GM23248 (cell line): ENCODE measurements at regions not wholly inside any gene's neighbourhood (a gene's known extent, or its start where the extent isn't known, plus 50 kb on each side); places are given as distances from the start of the nearest gene placed in this dataset.

ENCODE experiments used
- DNase-seq: peaks from one replicate; pipeline ENCODE4 v3.0.0-alpha.2; 2015
- H2AFZ ChIP-seq: fragments of 200-600 bp; sonication (generic); 2 replicates; pipeline ENCODE4 v1.6.1; 2016; ENCODE audit warnings: antibody characterized with exemption
- H3F3A ChIP-seq: fragments of 200-600 bp; sonication (generic); 2 replicates; pipeline ENCODE4 v1.6.1; 2016; ENCODE audit warnings: mild to moderate bottlenecking, antibody characterized with exemption, mixed run types; ENCODE audit not compliant: insufficient read depth
- H3K27ac ChIP-seq: fragments of 200-600 bp; sonication (generic); 2 replicates; pipeline ENCODE4 v1.5.1; 2016; ENCODE audit warnings: mild to moderate bottlenecking
- H3K27me3 ChIP-seq: fragments of 200-600 bp; sonication (generic); replicated peaks from 2 replicates; pipeline ENCODE4 v1.6.1; 2016; ENCODE audit warnings: mild to moderate bottlenecking; ENCODE audit not compliant: insufficient read depth
- H3K36me3 ChIP-seq: fragments of 200-600 bp; sonication (generic); 2 replicates; pipeline ENCODE4 v1.6.1; 2016; ENCODE audit warnings: low read depth, mild to moderate bottlenecking
- H3K4me1 ChIP-seq: fragments of 200-600 bp; sonication (generic); 2 replicates; pipeline ENCODE4 v1.6.1; 2016; ENCODE audit warnings: mild to moderate bottlenecking; ENCODE audit not compliant: insufficient read depth
- H3K4me2 ChIP-seq: fragments of 200-600 bp; sonication (generic); one replicate; pipeline ENCODE4 v1.6.1; 2016; ENCODE audit warnings: mild to moderate bottlenecking; ENCODE audit not compliant: unreplicated experiment
- H3K4me3 ChIP-seq: fragments of 200-600 bp; sonication (generic); 2 replicates; pipeline ENCODE4 v1.5.1; 2016; ENCODE audit warnings: mild to moderate bottlenecking
- H3K79me2 ChIP-seq: fragments of 200-600 bp; sonication (generic); 2 replicates; pipeline ENCODE4 v1.6.1; 2016; ENCODE audit warnings: mild to moderate bottlenecking; ENCODE audit not compliant: insufficient read depth
- H3K9ac ChIP-seq: fragments of 200-600 bp; sonication (generic); 2 replicates; pipeline ENCODE4 v1.6.1; 2016; ENCODE audit warnings: mild to moderate bottlenecking
- H3K9me2 ChIP-seq: fragments of 200-600 bp; sonication (generic); 2 replicates; pipeline ENCODE4 v1.6.1; 2016; ENCODE audit warnings: mixed run types, mild to moderate bottlenecking, moderate library complexity; ENCODE audit not compliant: insufficient read depth
- H3K9me3 ChIP-seq: fragments of 200-600 bp; sonication (generic); one replicate; pipeline ENCODE4 v1.6.1; 2017; ENCODE audit warnings: low read depth
- H4K20me1 ChIP-seq: fragments of 200-600 bp; sonication (generic); 2 replicates; pipeline ENCODE4 v1.6.0; 2016; ENCODE audit not compliant: insufficient read depth
- EZH2 ChIP-seq: fragments of 200-600 bp; sonication (generic); IDR thresholded peaks from 2 replicates; pipeline ENCODE4 v1.6.1; 2018; ENCODE audit warnings: antibody characterized with exemption, mild to moderate bottlenecking; ENCODE audit not compliant: insufficient read depth, poor library complexity, severe bottlenecking
- EZH2phosphoT487 ChIP-seq: fragments of 200-600 bp; sonication (generic); IDR thresholded peaks from 2 replicates; pipeline ENCODE4 v1.6.1; 2018; ENCODE audit warnings: antibody characterized with exemption, moderate library complexity, mild to moderate bottlenecking, low read depth; ENCODE audit not compliant: insufficient read depth
- WGBS, 2 experiments: methylation state at CpG; one replicate each; pipeline ENCODE4 v1.1.6; 2015 to 2017; ENCODE audit warnings: low lambda C conversion rate in 2 of 2, low coverage in 1 of 2; ENCODE audit errors: missing lambda C conversion rate in 2 of 2; 5-methylcytosine and 5-hydroxymethylcytosine counted together
- in situ Hi-C: fragments of 300-500 bp; cut with MboI; formaldehyde crosslinking; loops from 2 replicates; pipeline ENCODE4 v1.15.0; 2020

DNA sequence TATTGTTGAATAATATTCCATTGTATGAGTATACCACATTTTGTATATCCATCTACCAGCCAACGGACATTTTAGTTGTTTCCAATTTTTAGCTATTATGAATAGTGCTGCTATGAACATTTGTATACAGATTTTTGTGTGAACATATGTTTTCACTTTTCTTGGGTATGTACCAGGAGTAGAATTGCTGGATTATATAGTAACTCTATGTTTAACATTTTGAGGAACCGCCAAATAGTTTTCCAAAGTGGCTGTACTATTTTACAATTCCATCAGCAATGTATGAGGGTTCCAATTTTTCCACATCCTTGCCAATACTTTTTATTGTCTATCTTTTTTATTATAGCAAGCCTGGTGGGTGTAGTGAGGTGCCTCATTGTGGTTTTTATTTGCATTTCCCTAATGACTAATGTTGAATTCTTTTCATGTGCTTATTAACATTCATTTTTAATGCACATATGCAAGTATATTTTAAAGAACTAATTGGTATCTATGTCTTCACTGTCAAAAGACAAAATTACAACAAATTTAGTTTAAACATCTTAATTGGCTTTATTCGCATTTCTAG lies 77.5 kb upstream of the PIAS1 start:
- no peak overlapping the region for H3K4me3 ChIP-seq
- no peaks in the 10 kb centered on the region for H3K9me3 ChIP-seq
- DNase-seq = no peak
- no peaks in the 10 kb centered on the region for H3K9me2 ChIP-seq
- H3K79me2 ChIP-seq = no peaks in the 10 kb centered on the region
- H2AFZ ChIP-seq = no peak overlapping the region
- no peaks in the 10 kb centered on the region for H4K20me1 ChIP-seq
- 23 to 25% methylated on average over 3 of the region's 3 CpGs for WGBS, 2 experiments
- in situ Hi-C loops = no loop called here
- TF ChIP-seq EZH2 (no peak), EZH2phosphoT487 (no peak)
- no peak overlapping the region for H3K27ac ChIP-seq
- no peak overlapping the region for H3K9ac ChIP-seq
- H3K27me3 ChIP-seq = peaks cover 13% of the 10 kb centered on the region; the same call in 1 of the 2 replicates
- no peaks in the 10 kb centered on the region for H3F3A ChIP-seq
- no peaks in the 10 kb centered on the region for H3K36me3 ChIP-seq
- no peaks in the 10 kb centered on the region for H3K4me1 ChIP-seq
- no peak overlapping the region for H3K4me2 ChIP-seq

DNA sequence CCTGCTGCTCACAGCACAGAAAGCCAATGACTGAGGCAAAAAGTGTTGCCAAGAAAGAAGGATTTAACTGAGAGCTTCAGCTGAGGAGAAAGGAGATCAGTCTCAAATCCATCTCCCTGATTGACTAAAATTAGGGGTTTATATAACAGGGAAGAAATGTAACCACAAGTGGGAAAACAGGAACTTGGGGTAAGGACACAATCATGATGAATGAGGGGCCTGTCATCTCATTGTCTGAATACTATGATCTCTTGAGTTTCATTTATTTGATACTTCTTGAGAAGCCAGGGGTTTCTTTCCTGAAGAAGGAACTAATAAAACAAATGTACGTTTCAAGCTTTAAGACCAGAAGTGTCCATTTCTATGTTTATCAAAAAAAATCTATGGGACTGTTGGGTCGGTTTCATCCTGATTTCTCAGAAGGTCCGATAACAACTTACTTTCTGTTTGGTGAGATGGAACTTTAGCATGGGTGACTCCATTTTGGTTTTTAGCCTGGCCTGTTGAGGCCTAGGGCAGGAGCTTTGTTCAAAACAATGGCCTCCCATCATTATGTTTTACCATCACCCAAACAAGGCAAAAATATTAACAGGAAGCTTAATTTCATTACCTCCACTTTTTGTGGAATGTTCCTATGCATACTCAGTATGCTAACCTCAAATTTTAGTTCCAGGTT lies 76.6 kb upstream of the PIAS1 start:
- WGBS, 2 experiments = 47 to 53% methylated on average over 3 of the region's 3 CpGs
- no peaks in the 10 kb centered on the region for H3K36me3 ChIP-seq
- H3F3A ChIP-seq = no peaks in the 10 kb centered on the region
- in situ Hi-C loops = no loop called here
- TF ChIP-seq EZH2 = no peak
- no peak for TF ChIP-seq EZH2phosphoT487
- no peak for DNase-seq
- peaks cover 9% of the 10 kb centered on the region; the same call in 1 of the 2 replicates for H3K27me3 ChIP-seq
- H3K4me2 ChIP-seq = no peak overlapping the region
- H3K9me2 ChIP-seq = no peaks in the 10 kb centered on the region
- H3K27ac ChIP-seq = no peak overlapping the region
- no peak overlapping the region for H3K9ac ChIP-seq
- no peaks in the 10 kb centered on the region for H4K20me1 ChIP-seq
- H3K4me1 ChIP-seq = no peaks in the 10 kb centered on the region
- H2AFZ ChIP-seq = no peak overlapping the region
- H3K9me3 ChIP-seq = no peaks in the 10 kb centered on the region
- no peak overlapping the region for H3K4me3 ChIP-seq
- H3K79me2 ChIP-seq = no peaks in the 10 kb centered on the region

DNA sequence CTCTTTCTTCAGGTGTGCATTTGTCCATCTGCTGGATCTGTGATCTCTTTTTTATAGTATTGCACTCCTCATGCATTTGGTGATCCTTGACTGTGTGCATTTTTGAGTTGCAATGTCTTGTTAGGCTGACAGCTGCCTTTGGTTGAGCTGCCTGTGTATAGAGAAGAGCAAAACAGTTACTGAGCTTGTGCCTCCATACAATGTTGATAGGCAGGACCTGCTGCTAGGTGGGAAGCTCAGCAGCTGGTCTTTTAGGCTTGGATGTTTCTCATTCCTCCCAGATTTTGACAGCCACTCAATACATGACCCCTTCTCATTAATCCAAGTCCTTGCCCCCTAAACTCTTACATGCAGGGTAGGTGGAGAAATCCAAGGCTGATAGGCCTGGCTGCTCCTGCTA lies 74.8 kb upstream of the PIAS1 start:
- H3K9me3 ChIP-seq = no peaks in the 10 kb centered on the region
- peaks cover 7% of the 10 kb centered on the region; the same call in 1 of the 2 replicates for H3K27me3 ChIP-seq
- H3F3A ChIP-seq = no peaks in the 10 kb centered on the region
- no peaks in the 10 kb centered on the region for H3K79me2 ChIP-seq
- H3K36me3 ChIP-seq = no peaks in the 10 kb centered on the region
- H2AFZ ChIP-seq = no peak overlapping the region
- TF ChIP-seq EZH2 (no peak), EZH2phosphoT487 (no peak)
- H3K4me2 ChIP-seq = no peak overlapping the region
- no peaks in the 10 kb centered on the region for H4K20me1 ChIP-seq
- H3K9ac ChIP-seq = no peak overlapping the region
- in situ Hi-C loops = no loop called here
- H3K4me3 ChIP-seq = no peak overlapping the region
- no peaks in the 10 kb centered on the region for H3K9me2 ChIP-seq
- no peak overlapping the region for H3K27ac ChIP-seq
- no peaks in the 10 kb centered on the region for H3K4me1 ChIP-seq
- no peak for DNase-seq

DNA sequence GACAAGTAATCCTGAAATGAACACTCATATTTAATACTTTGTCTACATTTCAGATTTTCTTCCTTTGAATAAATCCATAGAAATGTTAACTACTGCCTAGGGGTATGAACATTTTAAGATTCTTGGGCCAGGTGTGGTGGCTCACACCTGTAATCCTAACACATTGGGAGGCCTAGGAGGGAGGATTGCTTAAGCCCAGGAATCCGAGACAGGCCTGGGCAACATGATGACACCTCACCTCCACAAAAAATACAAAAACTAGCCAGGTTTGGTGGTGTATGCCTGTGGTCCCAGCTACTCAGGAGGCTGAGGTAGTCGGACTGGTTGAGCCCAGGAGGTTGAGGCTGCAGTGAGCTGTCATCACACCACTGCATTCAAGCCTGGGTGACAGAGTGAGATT lies 73.9 kb upstream of the PIAS1 start:
- TF ChIP-seq EZH2 (no peak), EZH2phosphoT487 (no peak)
- Histone ChIP-seq H3K4me2 (no peak overlapping the region), H3K79me2 (no peaks in the 10 kb centered on the region), H4K20me1 (no peaks in the 10 kb centered on the region), H3K9me2 (no peaks in the 10 kb centered on the region), H3K4me3 (no peak overlapping the region), H3F3A (no peaks in the 10 kb centered on the region), H2AFZ (no peak overlapping the region), H3K27ac (no peak overlapping the region), H3K27me3 (peaks cover 7% of the 10 kb centered on the region; the same call in 1 of the 2 replicates), H3K9me3 (no peaks in the 10 kb centered on the region), H3K36me3 (no peaks in the 10 kb centered on the region), H3K4me1 (no peaks in the 10 kb centered on the region), H3K9ac (no peak overlapping the region)
- in situ Hi-C loops = no loop called here
- no peak for DNase-seq
- 45 to 51% methylated on average over 2 of the region's 2 CpGs for WGBS, 2 experiments
